HL-60 (cell line): ENCODE measurements at regions not wholly inside any gene's neighbourhood (a gene's known extent, or its start where the extent isn't known, plus 50 kb on each side); places are given as distances from the start of the nearest gene placed in this dataset.

Experiments
- DNase-seq, 2 experiments: peaks; one replicate each; pipeline ENCODE4 v3.0.0-alpha.2; 2010 to 2020; ENCODE audit warnings: low read depth in 1 of 2, low spot score in 1 of 2
- H3K27ac ChIP-seq: fragments of 250-450 bp; sonication (Bioruptor Pico); replicated peaks from 2 replicates; pipeline ENCODE4 v1.5.1; 2020; ENCODE audit warnings: mild to moderate bottlenecking, moderate library complexity
- H3K27me3 ChIP-seq: fragments of 250-450 bp; sonication (Bioruptor Pico); 2 replicates; pipeline ENCODE4 v1.5.1; 2021; ENCODE audit warnings: mild to moderate bottlenecking, moderate library complexity; ENCODE audit not compliant: insufficient read depth, poor library complexity, severe bottlenecking
- H3K4me3 ChIP-seq: replicated peaks from 2 replicates; pipeline ENCODE4 v1.5.1; 2011; ENCODE audit warnings: mild to moderate bottlenecking, control low read depth, low read length; ENCODE audit not compliant: insufficient read depth
- GABPA ChIP-seq: IDR thresholded peaks from 2 replicates; pipeline ENCODE4 v1.6.1; 2012; ENCODE audit warnings: low read depth
- POLR2AphosphoS5 ChIP-seq: IDR thresholded peaks from 2 replicates; pipeline ENCODE4 v1.6.1; 2012; ENCODE audit warnings: low read depth
- SPI1 ChIP-seq: IDR thresholded peaks from 2 replicates; pipeline ENCODE4 v1.6.1; 2012; ENCODE audit warnings: low read depth, mild to moderate bottlenecking, borderline replicate concordance
- TF ChIP-seq, protein P1 (sequence below): IDR thresholded peaks from 2 replicates; pipeline ENCODE4 v1.6.1; 2012; ENCODE audit warnings: low read depth; ENCODE audit not compliant: insufficient replicate concordance
- TF ChIP-seq, protein P2 (sequence below): IDR thresholded peaks from one replicate; pipeline ENCODE4 v1.5.1; 2011; ENCODE audit warnings: low read length, control low read depth, inconsistent platforms; ENCODE audit not compliant: insufficient read depth

DNA sequence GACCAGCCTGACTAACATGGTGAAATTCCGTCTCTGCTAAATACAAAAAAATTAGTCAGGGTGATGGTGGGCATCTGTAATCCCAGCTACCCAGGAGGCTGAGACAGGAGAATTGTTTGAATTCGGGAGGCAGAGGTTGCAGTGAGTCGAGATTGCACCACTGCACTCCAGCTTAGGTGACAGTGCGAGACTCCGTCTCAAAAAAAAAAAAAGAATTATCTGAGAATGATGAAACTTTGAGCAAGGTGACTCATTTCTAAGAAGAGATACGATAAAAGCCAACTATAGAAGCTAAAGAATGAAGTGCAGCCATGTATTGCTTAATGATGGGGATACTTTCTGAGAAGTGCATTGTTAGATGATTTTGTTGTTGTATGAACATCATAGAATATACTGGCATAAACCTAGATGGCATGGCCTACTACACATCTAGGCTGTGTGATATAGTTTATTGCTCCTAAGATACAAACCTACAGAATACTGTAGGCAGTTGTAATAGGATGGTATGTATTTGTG lies 64.7 kb downstream of the SNRPE start:
- DNase-seq: peak in 1 of 2 experiments; percentile 31
- TF ChIP-seq SPI1 (no peak), POLR2AphosphoS5 (no peak), GABPA (no peak)
- TF ChIP-seq, protein P1, sequence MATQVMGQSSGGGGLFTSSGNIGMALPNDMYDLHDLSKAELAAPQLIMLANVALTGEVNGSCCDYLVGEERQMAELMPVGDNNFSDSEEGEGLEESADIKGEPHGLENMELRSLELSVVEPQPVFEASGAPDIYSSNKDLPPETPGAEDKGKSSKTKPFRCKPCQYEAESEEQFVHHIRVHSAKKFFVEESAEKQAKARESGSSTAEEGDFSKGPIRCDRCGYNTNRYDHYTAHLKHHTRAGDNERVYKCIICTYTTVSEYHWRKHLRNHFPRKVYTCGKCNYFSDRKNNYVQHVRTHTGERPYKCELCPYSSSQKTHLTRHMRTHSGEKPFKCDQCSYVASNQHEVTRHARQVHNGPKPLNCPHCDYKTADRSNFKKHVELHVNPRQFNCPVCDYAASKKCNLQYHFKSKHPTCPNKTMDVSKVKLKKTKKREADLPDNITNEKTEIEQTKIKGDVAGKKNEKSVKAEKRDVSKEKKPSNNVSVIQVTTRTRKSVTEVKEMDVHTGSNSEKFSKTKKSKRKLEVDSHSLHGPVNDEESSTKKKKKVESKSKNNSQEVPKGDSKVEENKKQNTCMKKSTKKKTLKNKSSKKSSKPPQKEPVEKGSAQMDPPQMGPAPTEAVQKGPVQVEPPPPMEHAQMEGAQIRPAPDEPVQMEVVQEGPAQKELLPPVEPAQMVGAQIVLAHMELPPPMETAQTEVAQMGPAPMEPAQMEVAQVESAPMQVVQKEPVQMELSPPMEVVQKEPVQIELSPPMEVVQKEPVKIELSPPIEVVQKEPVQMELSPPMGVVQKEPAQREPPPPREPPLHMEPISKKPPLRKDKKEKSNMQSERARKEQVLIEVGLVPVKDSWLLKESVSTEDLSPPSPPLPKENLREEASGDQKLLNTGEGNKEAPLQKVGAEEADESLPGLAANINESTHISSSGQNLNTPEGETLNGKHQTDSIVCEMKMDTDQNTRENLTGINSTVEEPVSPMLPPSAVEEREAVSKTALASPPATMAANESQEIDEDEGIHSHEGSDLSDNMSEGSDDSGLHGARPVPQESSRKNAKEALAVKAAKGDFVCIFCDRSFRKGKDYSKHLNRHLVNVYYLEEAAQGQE: no peak
- TF ChIP-seq, protein P2, sequence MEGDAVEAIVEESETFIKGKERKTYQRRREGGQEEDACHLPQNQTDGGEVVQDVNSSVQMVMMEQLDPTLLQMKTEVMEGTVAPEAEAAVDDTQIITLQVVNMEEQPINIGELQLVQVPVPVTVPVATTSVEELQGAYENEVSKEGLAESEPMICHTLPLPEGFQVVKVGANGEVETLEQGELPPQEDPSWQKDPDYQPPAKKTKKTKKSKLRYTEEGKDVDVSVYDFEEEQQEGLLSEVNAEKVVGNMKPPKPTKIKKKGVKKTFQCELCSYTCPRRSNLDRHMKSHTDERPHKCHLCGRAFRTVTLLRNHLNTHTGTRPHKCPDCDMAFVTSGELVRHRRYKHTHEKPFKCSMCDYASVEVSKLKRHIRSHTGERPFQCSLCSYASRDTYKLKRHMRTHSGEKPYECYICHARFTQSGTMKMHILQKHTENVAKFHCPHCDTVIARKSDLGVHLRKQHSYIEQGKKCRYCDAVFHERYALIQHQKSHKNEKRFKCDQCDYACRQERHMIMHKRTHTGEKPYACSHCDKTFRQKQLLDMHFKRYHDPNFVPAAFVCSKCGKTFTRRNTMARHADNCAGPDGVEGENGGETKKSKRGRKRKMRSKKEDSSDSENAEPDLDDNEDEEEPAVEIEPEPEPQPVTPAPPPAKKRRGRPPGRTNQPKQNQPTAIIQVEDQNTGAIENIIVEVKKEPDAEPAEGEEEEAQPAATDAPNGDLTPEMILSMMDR: no peak

DNA sequence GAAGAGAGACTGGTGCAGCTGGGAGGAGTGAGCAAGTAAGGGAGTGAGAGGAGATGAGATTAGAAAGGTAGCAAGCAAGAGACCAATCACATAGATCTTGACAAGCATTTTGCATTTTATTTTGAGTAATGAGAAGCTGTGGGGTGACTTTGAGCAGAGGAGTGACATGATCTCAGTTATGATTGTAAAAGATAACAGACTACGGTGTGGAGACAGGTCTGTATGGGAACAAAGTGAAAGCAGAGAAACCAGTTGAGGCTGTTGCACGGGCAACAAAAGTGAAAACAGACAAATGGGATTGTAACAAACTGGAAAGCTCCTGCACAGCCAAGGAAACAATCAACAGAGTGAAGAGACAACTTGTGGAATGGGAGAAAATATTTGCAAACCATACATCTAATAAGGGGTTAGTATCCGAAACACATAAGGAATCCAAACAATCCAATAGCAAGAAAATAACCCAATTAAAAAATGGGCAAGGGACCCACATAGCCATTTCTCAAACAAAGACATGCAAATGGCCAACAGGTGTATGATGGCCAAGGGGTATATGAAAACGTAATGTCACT lies 68.4 kb downstream of the SNRPE start:
- DNase-seq: no peak
- Histone ChIP-seq H3K27me3 (no peaks in the 10 kb centered on the region), H3K27ac (no peak overlapping the region), H3K4me3 (no peak overlapping the region)
- TF ChIP-seq GABPA: no peak
- TF ChIP-seq, protein P2: no peak
- TF ChIP-seq SPI1: no peak
- TF ChIP-seq POLR2AphosphoS5: no peak
- TF ChIP-seq, protein P1: no peak

More for the DNA sequence above, 64.7 kb downstream of the SNRPE start:
- Histone ChIP-seq H3K4me3 (no peak overlapping the region), H3K27me3 (no peaks in the 10 kb centered on the region), H3K27ac (no peak overlapping the region)

- TF ChIP-seq GABPA (no peak), POLR2AphosphoS5 (no peak), SPI1 (no peak)
- TF ChIP-seq, protein P2: no peak
- TF ChIP-seq, protein P1: no peak
- DNase-seq: peak in 1 of 2 experiments; percentile 13
- H3K27ac ChIP-seq: no peak overlapping the region
- H3K27me3 ChIP-seq: no peaks in the 10 kb centered on the region
- H3K4me3 ChIP-seq: no peak overlapping the region
These were observed 68.9 kb downstream of the SNRPE start for GRCh38 chr1:203930342-203930741.
